NCI-H146 treated with DMSO at 0.1 percent for 48 hours (cell line): ENCODE measurements at regions not wholly inside any gene's neighbourhood (a gene's known extent, or its start where the extent isn't known, plus 50 kb on each side); places are given as distances from the start of the nearest gene placed in this dataset.
"Not testable (repeated sequence)": the region's sequence is repeated elsewhere in the genome, so short reads cannot be mapped to it uniquely, and the experiment has no call there.

Experiments
- DNase-seq: peaks from one replicate; lab custom pipeline; 2025; ENCODE audit not compliant: unreplicated experiment; lab: John Stamatoyannopoulos, UW

DNA sequence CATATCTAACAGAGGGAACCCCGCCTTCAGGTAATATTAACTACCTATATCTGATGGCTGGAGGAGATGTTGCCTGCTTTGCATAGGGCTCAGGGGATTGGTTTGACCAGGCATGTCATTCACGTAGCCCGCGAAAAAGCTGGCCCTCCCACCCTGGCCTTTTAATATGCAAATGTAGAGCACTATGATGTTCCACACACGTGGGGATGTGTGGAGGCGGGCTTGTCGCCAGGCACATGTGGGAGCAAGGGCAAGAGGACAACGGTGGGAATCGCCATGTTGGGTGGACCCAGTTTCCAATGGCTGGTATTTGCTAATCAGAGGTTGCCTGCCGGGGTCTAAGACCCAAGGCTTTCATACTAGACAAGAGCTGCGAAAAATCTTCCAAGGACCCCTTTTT, 469.8 kb downstream of the ZPLD1 start:
- no peak for DNase-seq

DNA sequence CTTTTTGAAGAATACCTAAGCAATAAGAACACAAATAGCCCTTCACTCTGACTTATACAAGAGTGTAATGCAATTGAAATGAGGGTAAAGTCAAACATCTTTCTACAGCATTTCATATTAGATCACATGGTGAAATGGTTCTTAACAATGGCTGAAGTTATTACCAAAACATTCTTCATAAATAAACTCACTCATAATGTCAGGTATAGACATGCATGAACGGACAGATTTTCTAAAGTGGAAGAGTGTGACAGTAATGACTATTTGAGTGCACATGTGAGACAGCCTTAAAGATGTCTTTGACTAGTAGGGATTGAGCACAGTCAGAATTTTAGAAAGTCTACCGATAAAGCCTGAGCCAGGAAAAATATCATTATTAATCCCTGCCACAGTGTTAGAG, 471.0 kb downstream of the ZPLD1 start:
- no peak for DNase-seq

DNA sequence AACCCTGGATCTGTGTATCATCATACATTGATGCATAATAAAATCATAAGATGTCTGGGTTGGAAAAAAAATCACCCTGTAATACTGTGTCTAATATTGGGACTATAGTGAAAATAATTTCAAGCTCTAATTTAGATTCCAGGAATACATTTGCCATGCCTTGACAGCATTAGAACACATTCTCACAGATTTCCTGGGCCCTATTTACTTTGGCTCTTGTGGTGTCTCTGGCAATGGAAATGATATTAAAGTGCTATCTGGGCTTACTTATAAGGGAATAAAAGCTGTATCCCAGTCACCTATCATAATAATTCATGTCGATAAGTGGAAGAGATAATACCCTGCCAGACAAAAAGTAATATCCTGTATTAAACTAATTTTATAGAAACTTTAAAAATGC, 472.0 kb downstream of the ZPLD1 start:
- DNase-seq, result no peak

DNA sequence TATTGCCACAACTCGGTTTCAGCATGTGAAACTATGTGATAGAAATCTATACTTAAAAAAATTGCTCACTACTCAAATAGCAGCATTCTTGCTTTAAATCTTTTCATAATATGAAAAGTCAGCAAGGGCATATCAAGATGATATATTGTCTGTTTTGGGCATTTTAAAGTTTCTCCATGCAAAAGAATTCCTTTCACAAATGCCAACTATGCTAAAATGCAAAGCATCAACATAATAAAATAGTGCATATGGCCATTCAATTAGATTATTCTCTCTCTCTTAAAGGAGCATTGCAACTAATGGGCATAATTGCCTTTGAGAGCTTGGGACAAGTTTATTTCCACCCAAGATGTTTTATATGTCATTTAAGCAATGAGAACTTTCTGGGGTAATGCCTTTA, 475.1 kb downstream of the ZPLD1 start:
- no peak for DNase-seq

DNA sequence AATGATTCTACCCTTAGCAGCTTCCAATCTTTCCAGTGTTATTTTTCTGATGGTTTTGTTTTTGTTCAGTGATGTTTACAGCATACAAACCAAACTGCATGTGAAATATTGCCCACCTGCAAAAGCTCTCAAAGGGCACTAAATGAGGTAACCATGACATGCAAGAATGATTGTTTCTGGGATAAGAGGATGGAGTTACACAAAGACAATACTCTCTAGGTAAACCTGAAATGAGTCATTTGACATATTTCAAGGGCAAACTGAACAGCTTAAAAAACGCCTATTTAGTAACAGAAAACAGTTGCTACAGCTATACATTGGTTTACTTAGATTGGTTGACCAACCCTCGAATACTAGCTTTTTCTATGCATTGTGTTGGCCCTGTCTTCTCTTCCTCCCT, 481.7 kb downstream of the ZPLD1 start:
- DNase-seq, result no peak

DNA sequence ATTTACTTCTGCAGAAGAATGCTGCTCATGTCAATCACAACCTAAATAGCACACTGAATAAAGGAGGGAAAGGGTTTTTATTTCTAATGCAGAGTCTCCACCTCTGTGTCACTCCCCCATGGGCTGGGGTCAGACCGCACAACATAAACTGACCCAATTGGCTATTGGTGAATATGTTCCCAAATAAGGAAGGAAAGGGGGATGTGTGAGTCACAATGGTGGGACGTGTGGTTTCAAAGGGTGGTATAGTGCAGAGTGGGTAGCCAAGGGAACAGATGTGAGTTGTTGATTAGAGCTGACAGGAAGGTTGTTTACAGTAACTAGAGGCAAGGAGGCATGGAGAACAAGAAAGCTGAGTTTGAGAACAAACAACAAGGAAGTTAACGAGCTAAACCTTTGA, 491.8 kb downstream of the ZPLD1 start:
- no peak for DNase-seq

DNA sequence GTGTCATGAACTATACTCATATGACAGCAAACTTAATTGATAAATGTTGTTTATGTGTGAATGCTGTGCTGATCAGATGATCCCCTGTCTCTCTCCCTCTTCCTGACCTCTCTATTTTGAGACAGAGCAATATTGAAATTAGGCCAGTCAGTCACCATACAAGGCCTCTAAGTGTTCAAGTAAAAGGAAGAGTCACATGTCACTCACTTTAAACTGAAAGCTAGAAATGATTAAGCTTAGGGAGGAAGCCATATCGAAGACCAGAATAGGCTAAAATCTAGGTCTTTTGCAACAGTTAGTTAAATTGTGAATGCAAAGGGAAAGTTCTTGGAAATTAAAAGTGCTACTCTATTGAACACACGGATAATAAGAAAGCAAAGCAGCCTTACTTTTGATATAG, 498.6 kb downstream of the ZPLD1 start:
- no peak for DNase-seq

DNA sequence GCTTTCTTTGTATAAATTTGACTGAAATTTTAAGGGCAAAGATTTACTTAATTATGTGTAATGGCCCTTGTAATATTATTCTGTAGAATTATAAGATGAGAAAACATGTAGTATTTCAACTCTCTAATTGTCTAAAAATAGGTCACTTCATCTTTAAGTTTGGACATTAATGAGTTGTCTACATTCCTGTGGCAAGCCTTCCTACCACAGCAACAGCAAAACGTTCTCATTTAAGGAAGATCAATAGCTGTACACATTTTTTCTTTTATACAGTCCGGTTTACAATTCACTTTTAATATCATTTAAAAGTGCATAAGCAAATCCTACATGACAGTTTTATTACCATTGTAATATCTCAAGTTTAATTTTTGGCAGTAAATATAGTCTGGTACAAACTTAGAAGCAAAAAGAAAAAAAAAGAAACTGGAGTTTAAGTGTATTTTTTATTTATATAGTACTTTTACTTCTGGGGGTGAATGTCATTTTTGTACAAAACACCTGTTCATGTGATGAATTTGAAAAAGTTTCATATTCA, 501.8 kb downstream of the ZPLD1 start:
- DNase-seq, result no peak

DNA sequence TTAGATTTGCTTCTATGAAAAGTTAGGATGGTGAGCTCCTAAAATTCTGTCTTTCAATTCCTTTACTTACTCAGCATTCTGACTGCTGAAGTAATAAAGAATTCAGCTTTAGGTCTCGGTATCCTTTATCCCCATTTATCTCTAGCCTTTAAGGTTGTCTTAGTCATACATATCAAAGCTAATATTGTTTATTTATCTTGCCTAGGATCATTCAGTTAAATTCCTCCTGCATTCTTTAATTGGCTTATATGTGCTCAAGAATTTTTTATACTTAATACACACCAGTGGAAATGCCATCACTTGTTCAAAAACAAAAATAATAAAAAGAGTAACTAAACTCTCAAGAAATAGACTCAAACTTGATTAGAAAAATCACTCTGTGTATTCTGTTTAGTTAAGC, 507.0 kb downstream of the ZPLD1 start:
- DNase-seq, result no peak

DNA sequence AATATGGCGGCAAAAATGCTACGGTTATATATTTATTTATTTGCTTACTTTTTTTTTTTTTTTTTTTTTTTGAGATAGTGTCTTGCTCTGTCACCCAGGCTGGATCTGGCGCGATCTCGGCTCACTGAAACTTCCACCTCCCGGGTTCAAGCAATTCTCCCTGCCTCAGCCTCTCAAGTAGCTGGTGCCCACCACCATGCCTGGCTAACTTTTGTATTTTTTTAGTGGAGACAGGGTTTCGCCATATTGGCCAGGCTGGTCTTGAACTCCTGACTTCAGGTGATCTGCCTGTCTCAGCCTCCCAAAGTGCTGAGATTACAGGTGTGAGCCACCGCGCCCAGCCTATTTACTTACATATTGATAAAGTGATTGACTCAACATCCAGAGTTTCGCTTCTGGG, 511.6 kb downstream of the ZPLD1 start:
- not testable (repeated sequence) for DNase-seq

DNA sequence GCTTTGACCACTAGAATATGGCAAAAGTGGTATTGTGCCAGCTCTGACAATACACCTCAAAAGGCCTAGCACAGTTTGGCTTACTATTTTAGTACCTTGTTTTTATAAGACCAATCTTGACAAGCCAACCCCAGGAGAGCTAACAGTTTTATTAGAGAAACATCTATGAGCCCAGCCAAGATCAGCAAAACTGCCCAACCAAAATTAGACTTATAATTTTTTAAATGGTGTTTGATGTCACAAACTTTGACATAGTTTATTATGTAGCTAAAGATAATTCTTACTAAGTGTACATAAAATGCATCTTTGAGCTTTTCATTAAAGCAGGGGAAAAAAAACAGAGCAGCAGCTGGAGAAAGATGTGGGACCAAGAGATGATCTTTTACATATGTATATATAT, 537.5 kb downstream of the ZPLD1 start:
- DNase-seq, result no peak

DNA sequence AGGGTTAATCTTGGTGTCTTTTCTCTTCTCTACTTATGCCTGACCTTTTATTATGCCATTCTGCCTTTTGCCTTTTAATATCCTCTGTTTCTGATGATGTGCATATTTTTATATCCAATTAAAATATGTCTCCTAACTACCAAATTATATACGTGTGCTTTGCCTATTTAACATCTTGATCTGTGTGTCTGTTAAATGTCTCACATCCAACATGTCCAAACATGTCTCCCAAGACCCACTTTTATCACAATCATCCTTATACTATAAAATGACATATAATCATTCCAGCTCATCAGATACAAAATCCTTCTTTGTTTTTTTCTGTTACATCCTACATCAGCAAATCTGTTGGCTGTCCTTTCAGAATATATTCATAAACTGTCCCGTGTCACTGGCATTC, 539.5 kb downstream of the ZPLD1 start:
- DNase-seq, result no peak

DNA sequence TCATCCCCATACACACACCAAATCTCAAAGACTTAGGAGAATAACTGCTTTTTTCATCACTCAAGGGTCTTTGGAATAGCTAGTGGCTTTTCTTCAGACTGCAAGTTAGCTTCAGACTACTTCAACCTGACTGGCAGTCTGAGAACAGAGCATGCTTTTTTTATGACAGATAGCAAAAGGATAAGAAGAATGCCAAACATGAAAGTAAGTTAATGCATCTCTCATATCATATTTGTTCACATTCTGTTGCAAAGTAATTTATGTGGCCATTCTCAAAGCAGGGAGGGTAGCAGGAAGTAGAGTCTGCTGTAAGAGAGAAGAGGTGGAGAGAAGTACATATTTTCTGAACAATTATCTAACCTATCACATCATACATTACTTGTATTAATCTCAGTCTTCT, 544.4 kb downstream of the ZPLD1 start:
- no peak for DNase-seq

DNA sequence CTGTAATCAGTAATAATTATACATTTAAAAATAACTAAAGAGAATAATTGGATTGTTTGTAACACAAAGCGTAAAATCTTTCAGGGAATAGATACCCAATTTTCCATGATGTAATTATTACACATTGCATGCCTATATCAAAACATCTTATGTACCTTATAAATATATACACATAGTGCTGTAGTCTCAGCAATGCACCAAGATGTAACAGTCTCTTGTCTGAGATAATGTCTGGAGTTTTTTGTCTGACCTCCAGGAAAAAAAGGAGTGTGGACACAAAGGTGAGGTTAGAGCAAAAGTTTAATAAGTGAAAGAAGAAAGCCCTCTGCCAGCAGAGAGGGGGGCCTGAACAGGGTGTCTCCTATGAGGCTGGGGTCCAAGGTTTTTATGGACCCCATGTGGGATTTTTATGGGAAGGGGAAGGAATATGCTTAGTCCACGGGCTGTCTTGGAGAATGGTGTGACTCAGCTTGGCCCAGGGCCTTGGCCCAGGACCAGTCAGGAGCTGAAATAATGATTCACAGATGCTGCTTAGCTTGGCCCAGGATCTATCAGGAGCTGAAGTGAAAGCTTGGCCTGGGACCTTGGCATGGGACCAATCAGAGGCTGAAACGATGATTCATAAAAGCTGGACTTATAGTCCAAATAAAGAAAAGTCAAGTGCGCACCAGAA, 545.0 kb downstream of the ZPLD1 start:
- DNase-seq, result no peak

DNA sequence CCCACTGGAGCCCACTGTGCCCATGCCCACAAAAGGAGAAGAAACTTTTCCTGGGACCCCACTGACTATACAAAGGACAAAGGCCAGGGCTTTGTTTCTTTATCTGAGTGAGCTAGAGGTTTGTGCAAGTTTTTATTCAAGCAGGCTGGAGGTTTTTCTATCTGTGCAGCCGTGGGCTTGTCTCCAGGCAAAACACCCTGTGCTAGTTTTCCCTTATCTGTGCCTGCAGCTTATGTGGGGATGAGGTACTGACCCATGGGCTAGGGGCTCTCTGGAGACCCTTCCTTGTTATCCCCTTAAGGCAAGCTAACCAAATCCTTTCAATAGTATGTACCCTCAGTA, 545.5 kb downstream of the ZPLD1 start:
- DNase-seq, result no peak

DNA sequence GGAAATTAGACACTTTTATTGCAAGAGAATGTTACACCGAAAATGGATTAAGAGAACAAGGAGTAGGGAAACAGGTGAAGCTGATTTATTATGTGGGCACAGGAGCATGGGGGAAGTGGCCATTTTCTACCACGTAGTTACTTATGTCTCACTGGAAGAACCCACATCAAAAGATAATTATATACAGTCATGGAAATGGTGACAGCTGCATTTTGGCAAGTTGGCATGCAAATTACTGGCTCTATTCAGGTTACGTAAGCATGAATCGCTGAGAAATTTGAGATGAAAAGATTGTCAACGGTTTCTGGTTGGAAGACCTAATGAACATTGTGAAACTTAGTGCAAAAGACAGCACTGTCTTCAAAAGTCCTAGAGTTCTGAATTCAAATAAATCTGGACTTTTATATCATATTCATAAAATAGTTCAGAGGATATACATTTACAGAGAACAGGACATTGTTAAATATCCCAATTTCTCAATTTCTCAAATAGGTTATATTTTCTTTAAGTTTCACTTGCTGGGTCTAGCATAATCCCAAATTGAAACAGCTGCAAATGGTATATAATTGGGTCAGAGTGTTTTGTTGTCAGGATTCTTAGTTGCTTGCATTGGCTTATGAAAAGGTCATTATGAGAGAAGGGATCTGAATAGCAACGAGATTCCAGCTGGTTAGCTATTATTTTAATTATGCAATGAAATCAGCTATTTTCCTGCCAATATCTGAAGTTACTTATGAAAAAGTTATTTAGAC, 567.8 kb downstream of the ZPLD1 start:
- DNase-seq, result no peak

DNA sequence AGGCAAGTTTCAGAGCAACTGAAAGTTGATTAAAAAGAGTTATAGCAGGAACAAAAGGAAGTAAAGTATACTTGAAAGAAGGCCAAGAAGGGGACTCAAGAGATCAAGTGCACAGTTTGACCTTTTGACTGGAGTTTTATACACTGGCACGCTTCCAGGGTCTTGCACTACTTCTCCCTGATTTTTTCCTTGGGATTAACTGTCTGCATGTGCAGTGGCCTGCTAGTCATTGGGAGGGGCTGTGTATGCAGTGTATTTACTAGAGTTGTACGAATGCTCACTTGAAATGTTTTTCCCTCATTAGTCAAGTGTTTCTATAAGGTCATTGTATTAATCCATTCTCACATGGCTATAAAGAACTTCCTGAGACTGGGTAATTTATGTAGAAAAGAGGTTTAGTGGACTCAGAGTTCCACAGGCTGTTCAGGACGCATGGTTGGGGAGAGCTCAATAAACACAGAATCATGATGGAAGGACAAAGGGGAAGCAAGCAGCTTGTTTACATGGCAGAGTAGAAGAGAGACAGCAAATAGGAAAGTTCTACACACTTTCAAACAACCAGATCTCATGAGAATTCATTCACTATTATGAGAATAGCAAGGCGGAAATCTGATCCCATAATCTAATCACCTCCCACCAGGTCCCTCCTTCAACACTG, 571.8 kb downstream of the ZPLD1 start:
- no peak for DNase-seq

DNA sequence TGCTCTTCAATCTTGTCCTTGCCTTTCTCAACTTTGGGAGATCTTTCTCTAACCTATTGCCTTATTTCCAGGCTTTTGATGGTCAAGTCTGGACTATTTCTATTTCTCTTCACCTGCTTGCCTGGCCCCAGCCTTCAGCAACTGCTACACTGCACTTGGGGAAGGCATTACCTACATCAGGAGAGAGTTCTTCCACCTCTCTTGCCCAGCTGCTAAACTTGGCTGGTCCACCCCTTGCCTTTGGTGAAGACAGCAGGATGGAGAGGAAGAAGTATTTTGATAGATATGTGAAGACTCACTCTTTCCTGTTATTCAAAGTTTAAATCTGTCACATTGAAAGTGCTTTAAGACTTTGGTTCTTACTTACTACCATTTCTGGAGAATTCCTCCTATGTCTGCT, 574.8 kb downstream of the ZPLD1 start:
- DNase-seq, result no peak

DNA sequence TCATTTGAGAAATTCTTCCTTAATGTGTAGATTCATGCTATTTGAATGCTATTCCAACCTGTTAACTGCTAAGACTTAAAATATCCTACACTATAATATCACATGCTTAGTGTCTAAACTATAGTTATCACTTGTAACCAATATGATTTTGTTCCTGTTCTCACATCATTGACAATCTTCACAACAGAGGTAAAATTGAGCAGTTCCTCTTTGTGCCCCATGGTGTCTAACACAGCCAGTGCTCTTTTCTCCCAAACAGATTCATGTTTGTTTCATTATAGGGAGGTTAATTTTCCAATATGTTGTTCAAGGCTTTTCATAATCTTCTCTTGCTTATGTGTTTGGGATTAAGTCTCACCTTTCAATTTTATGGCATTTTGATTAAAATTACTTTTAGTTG, 591.1 kb downstream of the ZPLD1 start:
- DNase-seq, result no peak

DNA sequence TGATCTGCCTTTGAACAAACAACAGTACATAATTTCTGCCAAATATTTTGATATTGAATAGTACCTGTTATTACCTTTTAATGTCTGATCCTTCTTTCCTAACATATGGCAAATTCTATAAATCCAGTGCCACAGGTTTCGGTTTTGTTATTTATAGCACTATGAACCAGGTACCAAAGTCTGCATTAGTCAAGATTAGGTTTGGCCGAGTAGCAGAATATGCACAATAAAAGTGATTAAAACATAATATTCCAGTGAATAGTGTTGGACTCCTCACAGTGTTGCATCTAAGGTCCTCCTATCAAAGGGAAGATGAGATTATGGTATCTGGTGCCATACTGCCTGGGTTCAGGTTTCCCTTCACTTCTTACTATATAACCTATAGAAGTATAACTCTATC, 599.0 kb downstream of the ZPLD1 start:
- no peak for DNase-seq

DNA sequence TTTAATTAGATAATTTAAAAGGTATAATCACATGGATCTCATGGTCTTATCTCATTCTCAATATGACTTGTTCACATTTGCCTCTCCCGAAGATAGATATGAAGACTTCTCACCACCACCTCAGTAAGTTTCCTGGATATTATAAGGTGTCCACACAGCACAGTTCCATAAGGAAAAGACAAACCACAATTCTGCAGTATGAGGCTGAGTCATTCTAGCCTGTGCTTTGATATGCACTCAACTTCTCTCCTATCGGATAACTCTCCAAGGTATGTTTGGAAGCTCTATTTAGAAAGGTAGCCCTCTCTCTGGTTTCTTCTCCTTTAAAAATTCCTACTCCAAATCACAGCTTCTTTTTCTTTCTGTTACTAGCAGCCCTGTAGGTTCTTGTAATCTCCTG, 612.8 kb downstream of the ZPLD1 start:
- no peak for DNase-seq

DNA sequence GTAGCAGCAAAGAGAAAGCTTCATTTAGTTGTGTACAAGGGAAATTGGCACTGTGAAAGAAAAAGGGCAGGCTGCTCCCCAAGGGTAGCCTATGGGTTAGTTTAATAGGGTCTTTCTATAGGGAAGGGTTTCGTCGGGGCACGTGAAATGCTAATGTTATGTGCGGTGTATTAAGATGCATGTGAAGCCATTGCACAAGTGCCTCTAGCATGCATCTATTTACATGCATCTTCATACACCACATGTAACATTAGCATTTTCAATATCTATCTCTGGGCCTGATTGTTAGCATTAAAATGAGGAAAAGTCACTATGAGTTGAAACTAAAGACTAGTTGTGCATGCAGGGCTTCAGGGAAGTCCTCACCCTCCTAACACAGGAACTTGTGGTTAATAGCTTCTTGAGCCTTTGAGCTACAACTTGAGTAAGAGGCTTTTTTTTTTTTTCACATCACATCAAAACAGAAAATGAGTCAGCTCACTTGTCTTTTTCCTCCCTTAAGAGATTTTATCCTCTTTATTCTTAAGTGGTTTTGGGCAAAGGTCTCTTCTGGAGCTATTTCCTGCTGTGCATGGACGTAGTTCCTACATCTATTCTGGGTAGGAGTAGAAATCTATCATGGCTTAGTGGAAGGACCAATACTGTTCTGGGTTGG, 613.4 kb downstream of the ZPLD1 start:
- DNase-seq, result no peak
